Spinal cord (tissue), 9 donors: ENCODE measurements at regions not wholly inside any gene's neighbourhood (a gene's known extent, or its start where the extent isn't known, plus 50 kb on each side); places are given as distances from the start of the nearest gene placed in this dataset.

Experiments
- DNase-seq, 6 donors: peaks; one replicate each; pipeline versions ENCODE4 v3.0.0 to v3.0.0-alpha.2; 2013 to 2015; ENCODE audit warnings: low spot score in 6 of 6, low read depth in 4 of 6
- H3K27ac ChIP-seq: one replicate; pipeline ENCODE4 v1.5.1; 2013; ENCODE audit warnings: low read depth, low read length, control low read depth
- H3K27me3 ChIP-seq: one replicate; pipeline ENCODE4 v1.6.1; 2013; ENCODE audit warnings: low read length; ENCODE audit not compliant: control insufficient read depth, insufficient read depth
- H3K36me3 ChIP-seq: one replicate; pipeline ENCODE4 v1.6.1; 2013; ENCODE audit warnings: low read length; ENCODE audit not compliant: control insufficient read depth, insufficient read depth
- H3K4me1 ChIP-seq: one replicate; pipeline ENCODE4 v1.6.1; 2013; ENCODE audit warnings: low read length; ENCODE audit not compliant: control insufficient read depth, insufficient read depth
- H3K4me3 ChIP-seq: one replicate; pipeline ENCODE4 v1.5.1; 2013; ENCODE audit warnings: low read depth, low read length, control low read depth
- H3K9me3 ChIP-seq: one replicate; pipeline ENCODE4 v1.6.1; 2013; ENCODE audit warnings: low read length; ENCODE audit not compliant: control insufficient read depth, insufficient read depth
- WGBS: methylation state at CpG from one replicate; pipeline ENCODE4 v1.1.5; 2013; ENCODE audit warnings: missing lambda C conversion rate; ENCODE audit not compliant: insufficient coverage; 5-methylcytosine and 5-hydroxymethylcytosine counted together
- donor health status: healthy.

DNA sequence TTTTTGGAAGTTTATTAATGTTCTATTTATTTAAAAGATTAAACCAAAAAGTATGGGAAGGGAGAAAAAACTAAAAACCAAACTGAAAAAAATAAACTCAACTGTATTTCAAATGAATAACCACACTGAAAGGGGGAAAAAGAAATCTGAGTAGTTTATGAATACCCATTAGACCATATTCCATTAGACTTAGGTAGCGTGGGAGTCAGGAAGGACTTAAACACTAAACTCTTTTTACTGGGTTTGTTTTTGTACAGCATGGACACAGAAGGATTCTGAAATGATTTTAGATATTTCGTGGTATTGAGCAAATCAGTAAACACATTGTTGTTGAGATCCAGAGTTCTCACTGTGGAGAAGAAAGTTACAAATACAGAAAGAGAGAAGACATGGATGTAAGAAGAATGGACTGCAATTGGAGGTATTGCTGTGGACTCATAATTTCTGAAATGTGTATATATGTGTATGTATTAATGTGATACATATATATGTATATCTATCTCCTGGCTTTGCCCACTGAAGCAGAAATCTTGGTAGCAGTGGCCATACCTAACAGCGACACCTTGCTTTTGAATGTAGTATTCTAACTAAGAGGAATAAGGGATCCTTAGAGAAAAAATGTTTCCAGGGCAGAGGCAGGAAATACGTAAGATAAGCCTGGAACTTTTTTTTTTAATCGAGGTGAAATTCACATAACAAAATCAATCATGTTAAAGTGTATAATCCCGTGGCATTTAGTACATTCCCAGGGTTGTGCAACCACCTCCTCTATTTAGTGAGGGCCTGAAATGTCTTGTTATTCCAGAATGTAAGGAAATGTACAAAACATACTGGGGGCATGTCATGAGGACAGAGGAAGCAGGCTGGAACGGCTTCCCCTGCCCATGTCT, 228.8 kb downstream of the SMARCA2 start:
- peak in 1 of 6 donors; percentile 27 for DNase-seq
- Histone ChIP-seq H3K4me1 (peaks cover 25% of the 10 kb centered on the region), H3K4me3 (no peak overlapping the region), H3K36me3 (no peaks in the 10 kb centered on the region), H3K27me3 (no peaks in the 10 kb centered on the region), H3K27ac (no peak overlapping the region), H3K9me3 (no peaks in the 10 kb centered on the region)
- 50% methylated on average over 2 of the region's 7 CpGs for WGBS

DNA sequence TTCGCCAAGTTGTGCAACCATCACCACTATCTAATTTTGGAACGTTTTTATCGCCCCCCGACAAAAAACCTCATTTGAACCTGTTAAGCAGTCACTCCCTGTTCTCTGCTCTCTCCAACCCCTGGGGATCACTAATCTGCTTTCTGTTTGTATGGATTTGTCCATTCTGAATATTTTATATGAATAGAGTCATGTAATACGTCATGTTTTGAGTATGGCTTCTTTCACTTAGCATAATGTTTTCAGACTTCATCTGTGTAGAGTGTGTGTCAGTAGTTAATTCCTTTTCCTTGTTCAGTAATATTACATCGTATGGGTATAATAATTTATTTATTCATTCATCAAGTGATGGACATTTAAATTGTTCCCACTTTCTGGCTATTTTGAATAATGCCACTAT, 232.2 kb downstream of the SMARCA2 start:
- Histone ChIP-seq H3K4me3 (no peak overlapping the region), H3K4me1 (peaks cover 8% of the 10 kb centered on the region), H3K9me3 (no peaks in the 10 kb centered on the region), H3K27me3 (no peaks in the 10 kb centered on the region), H3K27ac (no peak overlapping the region), H3K36me3 (no peaks in the 10 kb centered on the region)
- no peak for DNase-seq
- no CpG with 5 or more reads among the region's 6 CpGs for WGBS

- no peaks in the 10 kb centered on the region for H3K36me3 ChIP-seq
- no peak for DNase-seq
- no peak overlapping the region for H3K4me3 ChIP-seq
- no peaks in the 10 kb centered on the region for H3K9me3 ChIP-seq
- H3K4me1 ChIP-seq, result no peaks in the 10 kb centered on the region
- H3K27ac ChIP-seq, result no peak overlapping the region
- WGBS, result no CpG with 5 or more reads among the region's 1 CpG
- no peaks in the 10 kb centered on the region for H3K27me3 ChIP-seq
Observed at GRCh38 chr9:2248768-2249265, 233.7 kb downstream of the SMARCA2 start.

DNA sequence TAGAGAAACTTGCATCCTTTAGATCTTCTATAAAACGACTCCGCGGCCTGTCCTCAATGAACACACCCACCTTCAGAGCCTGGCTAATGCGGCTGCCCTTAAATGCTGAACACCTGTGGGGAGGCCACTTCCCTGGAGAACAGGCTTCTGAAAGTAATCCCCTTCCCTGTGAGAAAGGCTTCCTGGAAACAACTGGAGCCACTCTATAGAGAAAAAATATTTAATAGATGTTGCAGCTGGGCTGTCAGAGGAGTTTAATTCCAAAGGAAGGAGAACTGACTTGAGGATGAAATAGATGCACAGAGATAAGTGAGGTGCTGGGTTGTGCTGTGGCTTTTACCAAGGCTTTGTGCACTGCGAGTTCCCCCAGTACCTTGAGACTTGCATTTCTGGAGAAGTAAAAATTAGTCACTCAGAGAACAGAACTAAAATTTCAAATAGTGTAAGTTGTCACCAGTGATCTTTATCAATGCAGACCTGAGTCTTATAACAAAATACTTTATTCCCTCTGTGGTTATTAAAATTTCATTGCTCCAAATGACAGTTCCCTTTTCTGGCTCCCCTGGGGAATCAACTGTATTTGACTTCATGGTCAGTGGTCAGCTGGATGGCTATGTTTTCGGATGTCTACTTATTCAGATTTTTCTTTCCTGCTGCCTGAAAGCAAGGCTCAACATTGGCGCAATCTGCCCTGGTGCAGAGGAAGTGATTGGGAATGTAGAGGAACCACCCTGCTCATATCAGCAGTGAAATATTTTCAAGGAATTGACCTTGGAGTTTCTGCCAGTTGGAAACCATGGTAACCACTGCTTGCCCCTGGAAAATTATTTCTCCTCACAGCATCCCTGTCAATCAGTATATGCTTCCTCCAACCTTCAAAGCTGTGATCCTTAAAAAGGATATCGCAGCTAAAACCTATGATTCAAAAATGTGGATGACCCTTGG, 238.8 kb downstream of the SMARCA2 start:
- H3K4me3 ChIP-seq, result no peak overlapping the region
- H3K9me3 ChIP-seq, result no peaks in the 10 kb centered on the region
- no peaks in the 10 kb centered on the region for H3K27me3 ChIP-seq
- peak in 1 of 6 donors; percentile 22 for DNase-seq
- H3K4me1 ChIP-seq, result no peaks in the 10 kb centered on the region
- H3K36me3 ChIP-seq, result no peaks in the 10 kb centered on the region
- 96% methylated on average over 5 of the region's 8 CpGs for WGBS
- H3K27ac ChIP-seq, result no peak overlapping the region

DNA sequence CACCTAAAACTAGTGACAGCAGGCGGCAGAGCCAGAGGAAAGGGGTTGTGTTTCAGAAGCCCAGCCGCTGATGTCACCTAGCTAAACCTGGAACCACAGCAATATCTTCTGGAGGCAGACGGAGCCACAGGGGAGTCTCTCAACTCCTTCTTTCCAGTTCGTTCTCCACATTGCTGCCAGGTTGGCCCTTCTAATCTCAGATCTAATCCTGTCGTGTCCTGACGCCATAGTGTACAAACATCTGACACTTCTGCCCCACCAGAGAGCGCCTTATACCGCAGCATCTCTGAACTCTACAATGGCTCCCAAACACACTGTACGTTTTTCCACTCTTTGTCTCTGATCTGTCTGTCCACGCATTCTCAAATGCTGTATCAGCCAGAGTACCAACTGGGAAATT, 240.0 kb downstream of the SMARCA2 start:
- WGBS, result 71% methylated on average over 10 of the region's 10 CpGs
- DNase-seq, result no peak
- no peaks in the 10 kb centered on the region for H3K27me3 ChIP-seq
- H3K4me1 ChIP-seq, result no peaks in the 10 kb centered on the region
- H3K4me3 ChIP-seq, result no peak overlapping the region
- H3K36me3 ChIP-seq, result no peaks in the 10 kb centered on the region
- no peak overlapping the region for H3K27ac ChIP-seq
- H3K9me3 ChIP-seq, result no peaks in the 10 kb centered on the region

DNA sequence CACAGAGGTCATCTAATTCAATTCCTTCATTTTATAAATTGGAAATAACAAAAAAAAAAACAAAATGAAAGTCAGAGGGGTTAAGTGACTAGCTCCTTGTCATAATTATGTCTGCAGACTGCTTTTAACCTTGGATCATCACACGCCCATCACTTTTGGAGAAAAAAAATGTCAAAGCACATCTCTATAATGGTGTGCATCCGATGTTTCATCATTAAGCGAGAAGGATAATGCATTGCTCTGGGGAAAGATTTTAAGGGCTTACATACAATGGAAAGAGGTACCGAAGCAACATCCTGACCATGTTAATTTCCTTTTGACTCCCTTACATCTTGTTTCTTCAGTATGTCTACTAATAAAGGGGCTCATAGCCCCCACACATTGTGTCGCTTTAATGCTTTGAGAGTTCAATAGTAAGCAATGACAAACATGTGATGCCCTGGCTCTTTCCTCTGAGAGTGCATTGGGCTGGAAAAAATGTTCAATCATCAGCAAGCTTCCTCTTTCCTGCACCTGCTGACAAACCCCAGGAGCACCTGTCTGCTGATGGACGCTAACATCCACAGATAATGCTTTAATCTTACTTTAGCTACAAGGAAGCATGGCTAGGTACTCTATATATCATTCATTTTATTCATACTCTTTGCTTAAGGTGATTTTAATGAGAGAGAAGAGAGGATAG, 242.2 kb downstream of the SMARCA2 start:
- DNase-seq, result peak in 1 of 6 donors; percentile 34
- no peak overlapping the region for H3K4me3 ChIP-seq
- H3K36me3 ChIP-seq, result no peaks in the 10 kb centered on the region
- no peak overlapping the region for H3K27ac ChIP-seq
- no CpG with 5 or more reads among the region's 6 CpGs for WGBS
- peaks cover 8% of the 10 kb centered on the region for H3K4me1 ChIP-seq
- H3K9me3 ChIP-seq, result no peaks in the 10 kb centered on the region
- H3K27me3 ChIP-seq, result no peaks in the 10 kb centered on the region

DNA sequence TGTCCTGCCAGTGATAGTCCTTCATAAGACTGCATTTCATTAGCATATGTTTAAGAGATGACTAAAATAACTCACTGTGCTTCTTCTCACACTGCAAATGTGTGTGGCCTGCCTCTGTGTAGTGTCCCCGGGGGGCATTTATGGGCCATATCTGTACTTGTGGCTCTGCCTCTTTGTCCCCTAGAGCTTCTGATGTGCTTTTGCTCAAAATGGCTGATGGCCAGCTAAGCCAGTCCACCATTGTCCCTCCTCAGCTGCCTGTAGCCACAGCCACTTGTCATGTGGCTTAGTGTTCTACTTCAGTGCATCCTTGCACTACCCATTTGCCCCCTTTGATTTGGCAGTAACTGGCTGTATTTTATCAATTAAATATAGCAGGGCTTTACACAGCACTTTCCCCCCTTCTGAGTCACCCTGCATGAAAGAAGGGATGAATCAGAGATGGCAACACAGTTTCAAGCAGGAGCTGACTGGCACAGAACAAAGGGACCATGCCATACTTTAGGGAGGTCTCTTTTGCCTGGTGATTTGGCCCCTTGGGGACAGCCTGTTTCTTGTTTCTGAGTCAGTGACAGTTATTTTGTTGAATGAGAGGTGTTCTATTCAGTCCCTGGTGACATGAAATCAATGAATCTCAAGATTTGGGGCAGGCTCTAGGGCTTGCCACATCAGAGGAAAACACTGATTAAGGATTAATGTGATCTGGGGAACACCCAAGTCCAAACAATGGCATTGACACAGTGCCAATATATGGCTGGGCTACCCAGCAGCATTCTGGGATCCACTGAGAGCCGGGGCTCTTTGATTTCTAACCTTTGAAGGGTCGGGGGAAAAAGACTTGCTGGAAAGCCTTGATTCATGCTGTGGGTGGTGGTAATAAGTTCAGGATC, 245.5 kb downstream of the SMARCA2 start:
- no peak overlapping the region for H3K4me3 ChIP-seq
- peak in 2 of 6 donors; percentile 57 to 83 for DNase-seq
- no peak overlapping the region for H3K27ac ChIP-seq
- H3K9me3 ChIP-seq, result peaks cover 2% of the 10 kb centered on the region
- H3K4me1 ChIP-seq, result peaks cover 13% of the 10 kb centered on the region
- H3K27me3 ChIP-seq, result no peaks in the 10 kb centered on the region
- no peaks in the 10 kb centered on the region for H3K36me3 ChIP-seq
- 28% methylated on average over 2 of the region's 3 CpGs for WGBS

DNA sequence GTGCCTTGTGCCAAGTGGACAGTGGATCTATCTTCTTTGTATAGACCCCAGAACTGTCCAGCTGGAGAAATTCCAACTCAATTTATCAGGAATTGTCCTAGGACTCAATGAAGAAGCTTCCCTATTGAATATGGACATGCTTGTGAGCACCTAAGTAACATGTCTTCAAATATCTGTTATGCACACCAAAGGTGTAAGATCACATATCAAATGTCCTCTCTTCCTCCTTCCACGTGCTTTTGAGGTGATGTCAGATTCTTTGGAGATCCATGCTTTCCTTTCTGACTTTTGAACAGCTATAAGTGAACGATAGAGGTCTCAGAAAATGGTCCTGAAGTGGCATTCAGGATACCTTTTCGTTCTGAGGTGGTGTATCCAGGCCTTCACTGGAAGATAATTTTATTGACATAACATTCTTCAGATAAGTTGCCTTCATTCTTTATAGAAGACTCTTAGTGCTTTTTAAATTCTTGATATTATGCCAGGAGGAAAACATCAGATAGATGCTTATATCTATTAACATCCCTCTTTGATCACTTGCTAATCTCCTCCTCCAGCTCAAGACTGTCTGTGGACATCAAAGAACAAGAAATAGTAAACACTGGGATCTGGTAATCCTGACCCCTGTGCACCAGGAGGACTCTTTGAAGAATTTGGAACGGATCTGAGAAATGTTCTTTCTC, 246.4 kb downstream of the SMARCA2 start:
- peaks cover 2% of the 10 kb centered on the region for H3K9me3 ChIP-seq
- peaks cover 13% of the 10 kb centered on the region for H3K4me1 ChIP-seq
- DNase-seq, result no peak
- WGBS, result no CpG with 5 or more reads among the region's 4 CpGs
- H3K36me3 ChIP-seq, result no peaks in the 10 kb centered on the region
- H3K4me3 ChIP-seq, result no peak overlapping the region
- H3K27ac ChIP-seq, result no peak overlapping the region
- no peaks in the 10 kb centered on the region for H3K27me3 ChIP-seq
